ENCODE measurements at regions not wholly inside any gene's neighbourhood (a gene's known extent, or its start where the extent isn't known, plus 50 kb on each side); places are given as distances from the start of the nearest gene placed in this dataset.

GRCh38 chr15:93362203-93362602, 273.2 kb upstream of the RGMA start (continued):
- TF ChIP-seq ATF2 (IDR thresholded peaks at IDR 0.05; ENCODE audit: low read length) (no peak), TCF12 (IDR thresholded peaks at IDR 0.05; ENCODE audit: low read depth, low read length) (0 out of 2 replicates have a peak, but pooled peaks have one; percentile 39), YY1 (IDR thresholded peaks at IDR 0.05; ENCODE audit: low read depth, low read length) (peak; percentile 23; the same call in 1 of the 2 replicates), CHD1 (IDR thresholded peaks at IDR 0.05; ENCODE audit: low read depth, low read length) (no peak), NANOG (IDR thresholded peaks at IDR 0.05; ENCODE audit: insufficient read depth, low read depth, low read length, poor library complexity, severe bottlenecking) (peak; percentile 84), RBBP5 (IDR thresholded peaks at IDR 0.05; ENCODE audit: borderline replicate concordance, low read depth, low read length) (no peak), BCL11A (IDR thresholded peaks at IDR 0.05; ENCODE audit: low read depth in 2 of 2, low read length in 2 of 2) (peak in 1 of 2 experiments; percentile 46), POLR2AphosphoS5 (IDR thresholded peaks at IDR 0.05; ENCODE audit: low read depth, low read length) (no peak), HDAC2 (IDR thresholded peaks at IDR 0.05; ENCODE audit: borderline replicate concordance in 1 of 2, low read depth in 2 of 2, low read length in 2 of 2) (peak in 1 of 2 experiments; percentile 96; a peak in 2 of 4 replicates), RNF2 (IDR thresholded peaks at IDR 0.05; ENCODE audit: borderline replicate concordance, low read depth, low read length, missing control alignments, poor library complexity, severe bottlenecking) (no peak), E2F6 (IDR thresholded peaks at IDR 0.05) (no peak)

Measured in H1 (cell line).